GM21786 (cell line): ENCODE measurements at regions not wholly inside any gene's neighbourhood (a gene's known extent, or its start where the extent isn't known, plus 50 kb on each side); places are given as distances from the start of the nearest gene placed in this dataset.
"Not testable (repeated sequence)": the region's sequence is repeated elsewhere in the genome, so short reads cannot be mapped to it uniquely, and the experiment has no call there.

Source experiments
- ATAC-seq: cut with Tn5 transposase; IDR thresholded peaks from one replicate; pipeline ENCODE4 v1.9.1; 2021; ENCODE audit not compliant: unreplicated experiment

DNA sequence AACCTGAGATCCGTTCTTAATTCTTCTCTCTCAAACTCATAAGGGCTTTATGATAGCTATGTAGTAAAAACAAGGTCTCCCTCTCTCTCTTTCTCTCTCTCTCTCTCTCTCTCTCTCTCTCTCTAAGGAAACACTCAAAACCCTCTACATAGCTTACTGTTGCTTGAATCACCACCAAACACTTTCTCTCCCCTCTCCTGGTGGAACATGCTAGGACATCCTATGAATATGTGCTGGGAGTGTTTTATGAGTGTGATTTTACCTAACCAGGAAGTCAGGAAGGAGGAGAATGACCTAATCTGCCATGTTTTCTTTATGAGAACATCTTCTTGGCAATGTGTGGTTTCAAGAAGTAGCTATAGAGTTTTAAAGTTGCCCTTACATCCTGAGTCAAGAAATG is 844.6 kb downstream of the TTLL7 start:
- ATAC-seq: not testable (repeated sequence)

DNA sequence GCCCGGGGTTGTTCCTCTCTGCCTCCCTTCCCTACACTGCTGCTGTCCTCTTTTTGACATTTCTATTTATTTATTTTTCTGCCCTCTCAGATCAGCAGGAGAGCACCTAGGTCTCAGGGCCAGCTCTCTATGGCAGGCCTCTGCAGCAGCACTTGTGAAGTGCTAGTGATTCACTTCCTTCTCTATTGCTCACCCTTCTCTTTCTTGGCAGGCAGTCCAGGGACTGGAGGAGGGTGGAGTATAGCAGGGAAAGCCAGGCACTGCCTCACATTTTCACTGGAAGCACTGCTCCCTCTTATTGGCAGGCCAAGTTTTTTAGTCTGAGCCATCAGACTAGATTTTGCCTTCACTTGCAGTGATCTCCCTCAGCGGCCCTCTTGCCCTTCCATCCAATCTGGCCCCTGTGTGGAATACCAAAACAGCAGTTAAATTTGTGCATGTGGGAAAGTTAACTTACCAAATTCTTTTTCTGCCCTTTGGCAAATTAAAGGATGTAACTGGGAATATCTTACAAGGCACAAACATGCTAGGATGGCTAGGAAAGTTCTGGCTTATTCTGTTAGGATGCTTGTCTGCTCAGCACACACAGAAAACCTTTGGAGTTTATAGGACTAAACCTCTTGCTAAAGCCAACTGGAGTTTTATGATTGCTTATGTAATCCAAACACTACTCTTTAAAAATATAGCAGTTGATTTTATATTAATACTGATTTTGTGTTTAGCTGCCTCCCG is 847.6 kb downstream of the TTLL7 start:
- ATAC-seq: not testable (repeated sequence)

GRCh38 chr1:83150479-83150878 is 848.5 kb downstream of the TTLL7 start:
- not testable (repeated sequence) for ATAC-seq

- ATAC-seq: not testable (repeated sequence)
Measured at GRCh38 chr1:83145820-83146219, 853.1 kb downstream of the TTLL7 start.

- not testable (repeated sequence) for ATAC-seq
Measured at GRCh38 chr1:83142802-83143201, 856.1 kb downstream of the TTLL7 start.

DNA sequence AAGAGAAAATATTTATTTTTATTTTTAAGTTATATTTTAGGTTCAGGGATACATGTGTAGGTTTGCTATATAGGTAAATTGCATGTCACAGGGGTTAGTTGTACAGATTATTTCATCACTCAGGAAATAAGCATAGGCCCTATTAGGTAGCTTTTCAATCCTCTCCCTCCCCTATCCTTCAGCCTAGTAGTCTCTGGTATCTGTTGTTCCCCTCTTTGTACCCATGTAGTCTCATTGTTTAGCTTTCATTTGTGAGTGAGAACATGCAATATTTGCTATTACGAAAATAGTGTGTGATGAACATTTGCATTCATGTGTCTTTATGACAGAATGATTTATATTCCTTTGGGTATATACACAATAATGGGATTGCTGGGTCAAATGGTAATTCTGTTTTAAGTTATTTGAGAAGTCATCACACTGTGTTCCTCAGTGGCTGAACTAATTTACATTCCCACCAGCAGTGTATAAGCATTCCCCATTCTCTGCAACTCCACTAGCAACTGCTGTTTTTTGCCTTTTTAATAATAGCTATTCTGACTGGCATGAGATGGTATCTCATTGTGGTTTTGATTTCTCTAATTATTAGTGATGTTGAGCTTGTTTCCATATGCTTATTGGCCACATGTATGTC is 863.3 kb downstream of the TTLL7 start:
- ATAC-seq: not testable (repeated sequence)

DNA sequence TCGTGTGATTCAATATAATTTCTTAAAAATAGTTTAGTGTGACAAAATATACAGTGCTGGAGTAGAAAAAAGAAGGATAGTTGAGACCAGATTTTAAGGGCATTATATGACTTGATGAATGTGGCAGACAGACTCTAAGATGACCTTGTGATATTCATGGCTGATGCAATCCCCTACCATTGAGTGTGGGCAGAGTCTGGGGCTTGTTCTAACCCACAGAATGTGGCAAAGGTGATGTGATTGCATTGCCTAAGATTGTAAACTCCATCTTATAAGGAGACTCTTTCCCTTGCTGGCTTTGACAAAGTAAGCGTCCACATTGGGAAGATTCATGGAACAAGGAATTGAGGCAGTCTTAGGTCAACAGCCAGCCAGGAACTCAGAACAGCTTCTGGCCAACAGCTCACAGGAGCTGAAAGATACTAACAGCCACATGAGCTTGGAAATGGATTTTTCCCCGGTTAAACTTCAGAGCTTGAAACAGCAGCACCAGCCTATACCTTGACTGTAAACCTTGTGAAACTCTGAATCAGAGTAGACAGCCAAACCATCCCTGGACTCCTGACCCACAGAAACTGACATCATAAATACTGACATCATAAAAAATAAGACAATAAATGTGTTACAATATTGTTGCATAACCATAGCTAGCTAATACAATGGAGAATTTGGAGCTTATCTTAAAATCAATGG is 864.5 kb downstream of the TTLL7 start:
- not testable (repeated sequence) for ATAC-seq

DNA sequence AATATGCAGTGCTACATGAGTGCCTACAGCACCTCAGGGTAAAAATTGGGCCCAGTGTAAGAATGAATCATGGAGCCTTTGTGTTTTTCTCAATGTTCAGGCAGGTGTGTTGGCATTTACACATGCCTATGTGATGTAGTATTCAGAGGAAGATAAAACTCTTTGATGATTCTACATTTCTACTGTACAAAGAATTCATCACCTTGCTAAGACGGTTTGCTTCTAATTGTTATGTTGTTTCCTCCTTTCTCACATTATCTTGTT is 867.3 kb downstream of the TTLL7 start:
- ATAC-seq: no peak

GRCh38 chr1:83130886-83131691 is 867.8 kb downstream of the TTLL7 start:
- no peak for ATAC-seq

- no peak for ATAC-seq
Measured at GRCh38 chr1:83129107-83129506, 869.8 kb downstream of the TTLL7 start.

- ATAC-seq: no peak
Measured at GRCh38 chr1:83125456-83125855, 873.5 kb downstream of the TTLL7 start.

- ATAC-seq: no peak
Measured at GRCh38 chr1:83123019-83123418, 875.9 kb downstream of the TTLL7 start.

DNA sequence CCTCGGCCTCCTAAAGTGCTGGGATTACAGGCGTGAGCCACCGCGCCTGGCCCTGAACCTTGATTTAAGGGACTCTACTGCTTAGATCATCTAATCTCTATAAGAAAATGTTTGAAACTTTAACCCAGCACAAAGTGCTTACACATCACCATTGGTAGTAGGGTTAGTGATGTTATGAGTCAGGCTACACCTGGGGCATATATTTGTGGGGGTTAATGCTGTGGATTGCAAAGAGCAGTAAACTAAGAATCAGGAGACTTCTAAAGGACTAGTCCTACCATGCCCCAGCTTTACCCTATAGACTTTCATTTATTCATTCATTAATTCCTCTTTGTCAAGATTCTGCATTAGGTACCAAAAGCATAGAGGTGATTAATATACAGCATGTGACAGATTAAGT is 880.5 kb downstream of the TTLL7 start:
- ATAC-seq: no peak

- ATAC-seq: not testable (repeated sequence)
Measured at GRCh38 chr1:83117030-83117429, 881.9 kb downstream of the TTLL7 start.

GRCh38 chr1:83115785-83116184 is 883.1 kb downstream of the TTLL7 start:
- ATAC-seq: no peak

DNA sequence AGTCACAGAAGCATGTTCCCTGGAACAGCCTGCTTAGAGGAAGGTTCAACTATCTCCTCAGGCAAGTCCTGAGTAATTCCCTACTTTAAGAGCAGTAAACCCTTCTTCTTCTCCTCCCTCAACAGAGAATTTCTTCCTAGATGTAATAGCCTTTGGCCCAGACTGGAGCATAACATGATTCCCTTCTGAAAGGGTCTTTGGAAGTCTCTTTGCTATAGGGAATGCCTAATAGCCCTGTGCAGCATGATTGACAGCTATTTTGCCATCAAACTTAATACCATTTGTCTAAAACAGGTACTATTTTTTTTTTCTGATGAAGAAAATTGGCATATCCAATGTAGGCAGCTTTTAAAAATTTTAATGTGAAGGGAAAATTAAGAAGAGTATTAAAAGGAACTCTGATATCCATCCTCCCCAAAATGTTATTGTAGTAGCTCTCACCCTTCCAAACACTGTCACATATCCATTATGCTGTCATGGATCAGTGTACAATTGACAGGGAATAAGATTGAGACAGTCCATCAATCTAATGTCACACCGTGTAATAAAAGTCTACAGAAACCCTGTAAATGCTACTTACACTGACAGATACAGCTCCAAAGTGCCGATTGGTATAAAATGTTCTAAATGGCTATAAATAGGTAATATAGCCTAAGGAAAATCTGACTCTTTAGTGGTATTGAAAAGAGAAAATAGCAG is 884.6 kb downstream of the TTLL7 start:
- ATAC-seq: no peak

GRCh38 chr1:83113652-83114051 is 885.3 kb downstream of the TTLL7 start:
- ATAC-seq: no peak

DNA sequence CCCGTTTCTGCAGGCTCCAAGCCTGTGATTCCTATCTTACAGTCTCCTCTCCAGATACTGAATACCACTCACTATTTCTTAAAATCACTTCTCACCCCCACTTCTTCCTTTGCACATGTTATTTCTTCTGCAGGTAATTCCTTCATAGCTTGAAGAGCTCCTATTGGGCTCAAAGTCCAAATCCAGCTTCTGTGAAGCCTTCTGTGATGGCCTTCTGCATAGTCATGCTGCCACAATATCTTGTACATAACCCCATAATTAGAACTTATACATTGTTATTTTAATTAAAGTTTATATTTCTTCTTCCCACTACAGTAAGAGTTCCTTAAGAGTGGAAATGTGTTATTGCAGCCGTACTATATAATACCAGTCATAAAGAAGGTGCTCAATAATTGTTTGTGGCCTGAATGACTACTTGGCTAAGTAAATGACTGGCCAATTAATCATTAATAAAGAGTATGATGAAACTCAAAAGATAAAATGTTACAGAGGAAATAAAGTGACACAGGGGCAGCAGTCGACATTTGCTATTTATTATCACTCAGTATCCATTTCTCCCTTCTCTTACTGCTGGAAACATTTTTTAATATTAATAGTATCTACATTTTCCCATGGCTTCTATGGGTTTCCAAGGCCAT is 886.6 kb downstream of the TTLL7 start:
- no peak for ATAC-seq

DNA sequence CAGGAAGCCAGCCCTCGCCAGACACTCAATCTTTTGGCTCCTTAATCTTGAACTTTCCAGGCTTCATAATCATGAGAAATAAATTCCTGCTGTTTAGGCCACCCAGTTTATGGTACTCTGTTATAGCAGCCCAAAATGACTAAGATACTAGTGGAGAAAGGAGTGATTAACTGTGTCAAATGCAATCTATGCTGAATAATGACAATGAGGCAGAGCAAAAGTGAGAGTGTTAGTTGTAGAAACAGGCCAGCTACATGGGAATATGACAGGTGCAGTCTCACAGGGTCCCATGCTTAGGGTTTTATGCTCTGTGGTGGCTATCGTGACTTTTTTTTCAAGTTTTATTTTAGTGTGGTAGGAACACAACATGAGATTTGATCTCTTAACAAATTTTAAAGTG is 888.8 kb downstream of the TTLL7 start:
- ATAC-seq: no peak

GRCh38 chr1:83109692-83110091 is 889.2 kb downstream of the TTLL7 start:
- ATAC-seq: no peak
